ENCODE measurements at regions not wholly inside any gene's neighbourhood (a gene's known extent, or its start where the extent isn't known, plus 50 kb on each side); places are given as distances from the start of the nearest gene placed in this dataset.

DNA sequence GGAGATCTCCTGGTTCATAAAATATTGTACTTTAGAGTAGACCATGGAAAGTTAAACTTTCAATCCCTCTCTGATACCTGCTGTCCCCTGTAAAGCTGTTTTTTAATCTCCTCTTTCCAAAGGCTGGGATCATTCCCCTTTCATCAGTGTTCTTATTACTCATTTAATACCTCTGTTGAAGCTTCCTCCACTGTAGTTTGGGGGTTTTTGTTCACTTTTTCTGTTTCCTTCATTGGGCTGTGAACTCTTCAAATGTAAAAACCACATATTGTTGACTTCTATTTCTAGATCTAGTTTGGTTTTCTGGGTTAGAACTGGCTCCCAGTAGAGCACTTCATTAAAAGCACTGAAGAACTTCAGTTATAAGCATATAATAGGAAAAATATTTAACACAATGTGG is 598.1 kb downstream of the RNF144A start:
- DNase-seq (ENCODE audit: low read depth, low spot score): no peak
- H3K4me3 ChIP-seq (ENCODE audit: low read depth, low read length): no peak overlapping the region
- no peak for TF ChIP-seq CTCF (IDR thresholded peaks at IDR 0.05; ENCODE audit: insufficient read depth, low read length, missing control alignments)
- ChIA-PET POLR2A (no interaction called here), CTCF (no interaction called here)

- no peak for DNase-seq (ENCODE audit: low read depth, low spot score)
- TF ChIP-seq CTCF (IDR thresholded peaks at IDR 0.05; ENCODE audit: insufficient read depth, low read length, missing control alignments): no peak
- POLR2A ChIA-PET: no interaction called here
- CTCF ChIA-PET: no interaction called here
- H3K4me3 ChIP-seq (ENCODE audit: low read depth, low read length): no peak overlapping the region
Observed at GRCh38 chr2:7516484-7517063, 599.4 kb downstream of the RNF144A start.

DNA sequence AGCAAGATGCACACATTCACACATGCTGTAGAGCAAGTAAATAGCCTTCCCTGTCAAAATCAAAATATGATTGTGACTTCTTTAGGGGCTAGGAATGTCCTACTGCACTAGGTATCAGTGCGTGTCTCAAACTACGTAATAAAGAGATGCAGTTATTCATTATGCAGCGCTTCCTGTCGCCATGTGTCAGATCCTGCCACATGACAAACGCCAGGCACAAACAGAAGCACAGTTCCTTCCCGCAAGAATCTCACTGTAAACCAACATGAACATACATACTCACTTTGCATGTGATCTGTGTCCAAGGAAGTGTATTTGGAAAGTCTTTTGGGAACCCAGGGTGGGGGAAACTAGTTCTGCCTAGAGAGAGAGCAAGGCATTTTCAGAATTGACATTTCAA is 599.9 kb downstream of the RNF144A start:
- H3K4me3 ChIP-seq (ENCODE audit: low read depth, low read length): no peak overlapping the region
- no peak for DNase-seq (ENCODE audit: low read depth, low spot score)
- TF ChIP-seq CTCF (IDR thresholded peaks at IDR 0.05; ENCODE audit: insufficient read depth, low read length, missing control alignments): no peak
- ChIA-PET POLR2A (no interaction called here), CTCF (no interaction called here)

DNA sequence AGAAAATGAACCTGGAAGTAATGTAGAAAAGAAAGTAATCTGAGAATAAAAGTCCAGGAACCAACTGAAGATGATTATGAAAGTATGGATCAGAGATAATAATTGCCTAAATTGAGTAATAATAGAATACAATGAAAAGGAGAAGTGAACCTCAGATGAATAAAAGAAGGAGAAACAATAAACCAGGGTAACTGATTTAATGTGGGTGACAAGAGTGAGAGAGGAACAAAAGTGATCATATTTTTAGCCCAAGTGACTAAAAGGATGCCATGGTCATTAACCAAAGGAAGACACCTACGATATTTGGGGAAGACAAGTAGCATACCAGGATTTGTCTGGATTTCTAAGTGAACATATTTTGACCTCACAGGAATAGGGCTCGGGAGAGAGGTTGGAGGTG is 600.6 kb downstream of the RNF144A start:
- no peak for TF ChIP-seq CTCF (IDR thresholded peaks at IDR 0.05; ENCODE audit: insufficient read depth, low read length, missing control alignments)
- CTCF ChIA-PET: no interaction called here
- H3K4me3 ChIP-seq (ENCODE audit: low read depth, low read length): no peak overlapping the region
- no peak for DNase-seq (ENCODE audit: low read depth, low spot score)
- POLR2A ChIA-PET: no interaction called here

DNA sequence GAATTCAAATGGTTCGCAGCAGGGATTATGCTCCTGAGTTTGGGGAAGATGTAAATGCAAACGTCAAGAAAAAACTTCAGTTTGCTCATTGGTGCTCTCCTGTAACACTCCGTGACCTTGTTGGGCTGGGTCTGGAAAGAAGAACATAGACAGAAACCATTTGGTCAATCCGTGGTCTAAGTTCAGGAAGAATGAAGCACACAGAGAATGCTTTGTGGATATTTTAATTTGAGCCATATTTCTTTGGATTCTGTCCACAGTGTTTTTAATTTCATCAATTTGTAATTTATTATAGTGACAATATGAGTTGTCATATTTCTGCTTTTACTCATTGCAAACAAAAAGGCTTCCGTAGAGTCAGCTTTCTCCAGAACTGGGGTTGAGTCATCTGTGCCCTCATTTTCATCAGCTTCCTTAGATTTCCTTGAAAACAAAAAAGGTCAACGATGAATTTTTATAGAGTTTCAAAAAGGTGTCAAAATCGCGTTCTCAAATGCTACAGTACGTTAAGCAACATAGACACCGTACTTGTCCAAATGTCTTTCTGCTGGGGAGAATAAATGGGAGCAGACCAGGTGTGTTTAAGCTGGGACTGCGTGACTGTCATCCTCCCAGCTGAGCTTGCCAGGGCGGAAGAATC is 606.4 kb downstream of the RNF144A start:
- ChIA-PET CTCF (no interaction called here), POLR2A (no interaction called here)
- no peak for TF ChIP-seq CTCF (IDR thresholded peaks at IDR 0.05; ENCODE audit: insufficient read depth, low read length, missing control alignments)
- DNase-seq (ENCODE audit: low read depth, low spot score): no peak
- H3K4me3 ChIP-seq (ENCODE audit: low read depth, low read length): no peak overlapping the region

DNA sequence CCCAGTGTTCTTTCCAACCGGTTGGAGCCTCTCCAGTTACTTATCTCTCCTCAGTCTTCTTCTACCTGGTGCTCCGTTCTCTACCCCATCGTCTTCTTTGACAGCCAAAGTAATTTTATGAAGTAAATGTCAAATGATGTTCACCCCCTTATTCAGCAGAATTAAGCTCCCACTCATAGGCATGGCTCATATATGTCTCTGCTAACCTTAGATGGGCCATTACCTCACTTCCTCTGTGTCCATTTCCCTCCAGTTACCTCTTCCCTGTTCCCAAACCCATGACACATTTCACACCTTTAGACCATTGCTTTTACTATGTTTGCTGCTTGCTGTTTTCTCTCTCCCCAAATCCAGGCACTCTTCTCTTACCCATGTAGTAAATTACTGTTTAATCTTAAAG is 607.0 kb downstream of the RNF144A start:
- H3K4me3 ChIP-seq (ENCODE audit: low read depth, low read length): no peak overlapping the region
- ChIA-PET POLR2A (no interaction called here), CTCF (no interaction called here)
- no peak for DNase-seq (ENCODE audit: low read depth, low spot score)
- no peak for TF ChIP-seq CTCF (IDR thresholded peaks at IDR 0.05; ENCODE audit: insufficient read depth, low read length, missing control alignments)
